HCT116 (cell line): ENCODE measurements at regions not wholly inside any gene's neighbourhood (a gene's known extent, or its start where the extent isn't known, plus 50 kb on each side); places are given as distances from the start of the nearest gene placed in this dataset.

Source experiments
- ATAC-seq: fragments of 200-7000 bp; cut with Tn5 transposase; 2 replicates; pipeline ENCODE4 v1.9.1; 2020; ENCODE audit warnings: mild to moderate bottlenecking, moderate library complexity
- BruUV-seq: library from RNA; stranded (reverse); fragments of 400-500 nt; replicated peaks from 2 replicates; lab custom pipeline; 2021; lab: Mats Ljungman, UMichigan
- CTCF ChIA-PET: fragments of 300-600 bp; sonication (Branson Sonifier 250); formaldehyde crosslinking; loops from one replicate; lab custom pipeline; 2021; ENCODE audit warnings: antibody characterized with exemption; lab: Charles Lee
- POLR2A ChIA-PET: fragments of 300-600, 350-600 bp; sonication (Branson Sonifier 250); formaldehyde crosslinking; loops from one replicate; lab custom pipeline; 2021; ENCODE audit warnings: antibody characterized with exemption; lab: Charles Lee
- RAD21 ChIA-PET, 2 experiments: fragments of 300-600 bp; sonication (Branson Sonifier 250); formaldehyde crosslinking; loops; one replicate each; lab custom pipeline; 2023; ENCODE audit warnings: low total read pairs in 2 of 2; ENCODE audit not compliant: uncharacterized antibody in 2 of 2, unreplicated experiment in 2 of 2, low non-redundant PET in 1 of 2; lab: Charles Lee
- DNase-seq: peaks from one replicate; pipeline ENCODE4 v3.0.0-alpha.2; 2010; ENCODE audit warnings: low read depth, low spot score
- H2AFZ ChIP-seq: fragments of 200-600 bp; shearing (Covaris generic), sonication (generic); 2 replicates; pipeline ENCODE4 v1.6.1; 2017; ENCODE audit warnings: low read depth, mixed run types, mixed read lengths, antibody characterized with exemption, low read length; ENCODE audit not compliant: poor library complexity, severe bottlenecking
- H3K27ac ChIP-seq: 2 replicates; pipeline ENCODE4 v1.5.1; 2012; ENCODE audit warnings: low read depth, low read length
- H3K27me3 ChIP-seq: fragments of 200-600 bp; sonication (generic); 2 replicates; pipeline ENCODE4 v1.6.1; 2016; ENCODE audit warnings: mixed run types, low read length, mixed read lengths; ENCODE audit not compliant: insufficient read depth
- H3K36me3 ChIP-seq, 2 experiments: fragments of 200-500 bp in 1 of 2; fragments of 200-600 bp in 1 of 2; sonication (Bioruptor generic) in 1 of 2; sonication (generic) in 1 of 2; 2 replicates each; pipeline versions ENCODE4 v1.5.1 to v1.6.1; 2014 to 2016; ENCODE audit warnings: low read length in 2 of 2, inconsistent platforms in 1 of 2, mixed read lengths in 1 of 2, mixed run types in 1 of 2; ENCODE audit not compliant: insufficient read depth in 2 of 2, control insufficient read depth in 1 of 2
- H3K4me1 ChIP-seq, 2 experiments: fragments of 200-600 bp in 1 of 2; sonication (generic) in 1 of 2; 2 replicates each; pipeline versions ENCODE4 v1.5.1 to v1.6.1; 2012 to 2017; ENCODE audit warnings: low read length in 2 of 2, inconsistent platforms in 1 of 2, mild to moderate bottlenecking in 1 of 2, mixed read lengths in 1 of 2, mixed run types in 1 of 2, moderate library complexity in 1 of 2; ENCODE audit not compliant: insufficient read depth in 2 of 2, control insufficient read depth in 1 of 2
- H3K4me2 ChIP-seq: fragments of 200-600 bp; sonication (generic); 2 replicates; pipeline ENCODE4 v1.6.1; 2017; ENCODE audit warnings: mixed run types, low read length, mixed read lengths
- H3K4me3 ChIP-seq, 2 experiments: fragments of 200-600 bp in 1 of 2; sonication (generic) in 1 of 2; replicated peaks in 1 of 2; 2 replicates each; pipeline ENCODE4 v1.5.1; 2011 to 2016; ENCODE audit warnings: low read length in 2 of 2, control low read depth in 1 of 2, low read depth in 1 of 2, mild to moderate bottlenecking in 1 of 2, mixed read lengths in 1 of 2, mixed run types in 1 of 2
- H3K79me2 ChIP-seq: fragments of 200-600 bp; sonication (generic); 2 replicates; pipeline ENCODE4 v1.6.1; 2017; ENCODE audit warnings: mild to moderate bottlenecking, mixed run types, low read length, moderate library complexity, mixed read lengths; ENCODE audit not compliant: insufficient read depth
- H3K9ac ChIP-seq: fragments of 200-600 bp; sonication (generic); 2 replicates; pipeline ENCODE4 v1.6.1; 2016; ENCODE audit warnings: low read length, mixed read lengths
- H3K9me2 ChIP-seq: fragments of 200-600 bp; sonication (generic), shearing (Covaris generic); 2 replicates; pipeline ENCODE4 v1.6.1; 2017; ENCODE audit warnings: mixed run types, mild to moderate bottlenecking, moderate library complexity; ENCODE audit not compliant: insufficient read depth
- H3K9me3 ChIP-seq, 2 experiments: fragments of 200-500 bp in 1 of 2; fragments of 200-600 bp in 1 of 2; sonication (Bioruptor generic) in 1 of 2; sonication (generic) in 1 of 2; 2 replicates each; pipeline ENCODE4 v1.6.1; 2014 to 2017; ENCODE audit warnings: low read length in 2 of 2, mixed read lengths in 2 of 2, inconsistent platforms in 1 of 2, low read depth in 1 of 2, mild to moderate bottlenecking in 1 of 2, mixed run types in 1 of 2, moderate library complexity in 1 of 2; ENCODE audit not compliant: control insufficient read depth in 1 of 2, insufficient read depth in 1 of 2
- H4K20me1 ChIP-seq: fragments of 200-600 bp; sonication (generic), shearing (Covaris generic); 2 replicates; pipeline ENCODE4 v1.6.1; 2017; ENCODE audit warnings: mixed run types, mild to moderate bottlenecking, moderate library complexity; ENCODE audit not compliant: insufficient read depth
- CBX3 ChIP-seq: IDR thresholded peaks from 2 replicates; pipeline ENCODE4 v1.6.1; 2012; ENCODE audit warnings: low read depth
- EGR1 ChIP-seq: IDR thresholded peaks from 2 replicates; pipeline ENCODE4 v1.6.1; 2012; ENCODE audit warnings: low read depth
- EZH2 ChIP-seq: fragments of 200-600 bp; sonication (generic); IDR thresholded peaks from 2 replicates; pipeline ENCODE4 v1.6.1; 2017; ENCODE audit warnings: antibody characterized with exemption, mixed run types
- JUND ChIP-seq: IDR thresholded peaks from 2 replicates; pipeline ENCODE4 v1.6.1; 2012
- POLR2AphosphoS5 ChIP-seq: IDR thresholded peaks from 2 replicates; pipeline ENCODE4 v1.6.1; 2011; ENCODE audit warnings: mild to moderate bottlenecking, low read depth, low read length, moderate library complexity
- RAD21 ChIP-seq: IDR thresholded peaks from 2 replicates; pipeline ENCODE4 v1.6.1; 2012; ENCODE audit warnings: low read depth, mild to moderate bottlenecking
- REST ChIP-seq: IDR thresholded peaks from 2 replicates; pipeline ENCODE4 v1.6.1; 2012; ENCODE audit warnings: low read depth
- SIN3A ChIP-seq: IDR thresholded peaks from 2 replicates; pipeline ENCODE4 v1.6.1; 2012; ENCODE audit warnings: low read depth
- SP1 ChIP-seq: IDR thresholded peaks from 2 replicates; pipeline ENCODE4 v1.6.1; 2012; ENCODE audit warnings: low read depth
- SRF ChIP-seq: IDR thresholded peaks from 2 replicates; pipeline ENCODE4 v1.6.1; 2012; ENCODE audit warnings: low read depth
- TCF7L2 ChIP-seq: IDR thresholded peaks from 2 replicates; pipeline ENCODE4 v1.7.0; 2011; ENCODE audit warnings: borderline replicate concordance, inconsistent platforms; ENCODE audit not compliant: insufficient read depth, insufficient read length; ENCODE audit errors: extremely low read depth
- YY1 ChIP-seq: IDR thresholded peaks from 2 replicates; pipeline ENCODE4 v1.6.1; 2011; ENCODE audit warnings: low read length, low read depth, moderate library complexity, mild to moderate bottlenecking; ENCODE audit not compliant: insufficient replicate concordance; ENCODE audit errors: extremely low read depth
- ZFX ChIP-seq: fragments of 450-650 bp; IDR thresholded peaks from 2 replicates; pipeline ENCODE4 v1.6.1; 2017
- ZNF274 ChIP-seq: fragments of 200-500 bp; sonication (Bioruptor generic); IDR thresholded peaks from 2 replicates; pipeline ENCODE4 v1.6.1; 2014; ENCODE audit warnings: mild to moderate bottlenecking, low read depth, low read length, inconsistent platforms
- intact Hi-C: fragments of 100-400 bp; cut with micrococcal nuclease; formaldehyde crosslinking; loops from 2 replicates; pipeline ENCODE4 v1.10.0; 2022
- TF ChIP-seq, protein P1 (sequence below): IDR thresholded peaks from 2 replicates; pipeline ENCODE4 v1.6.1; 2012
- TF ChIP-seq, protein P2 (sequence below): IDR thresholded peaks from 2 replicates; pipeline ENCODE4 v1.6.1; 2011; ENCODE audit warnings: mild to moderate bottlenecking, low read length, moderate library complexity; ENCODE audit not compliant: insufficient replicate concordance; ENCODE audit errors: extremely low read depth
- TF ChIP-seq, protein P3 (sequence below), 3 experiments: fragments of 200-600 bp in 1 of 3; sonication (generic) in 1 of 3; IDR thresholded peaks in 2 of 3; conservative IDR thresholded peaks in 1 of 3; 2 replicates each; pipeline ENCODE4 v1.5.1; 2012 to 2017; ENCODE audit warnings: low read depth in 2 of 3, low read length in 2 of 3, antibody characterized with exemption in 1 of 3, borderline replicate concordance in 1 of 3, control low read depth in 1 of 3, mild to moderate bottlenecking in 1 of 3, mixed read lengths in 1 of 3, mixed run types in 1 of 3, moderate library complexity in 1 of 3; ENCODE audit not compliant: insufficient read depth in 1 of 3

- H3K79me2 ChIP-seq: no peaks in the 10 kb centered on the region
- H2AFZ ChIP-seq: no peak overlapping the region
- no peaks in the 10 kb centered on the region for H4K20me1 ChIP-seq
- POLR2A ChIA-PET: no interaction called here
- H3K27me3 ChIP-seq: no peaks in the 10 kb centered on the region
- TF ChIP-seq REST (no peak), SIN3A (no peak), YY1 (no peak), EGR1 (no peak), SP1 (no peak), POLR2AphosphoS5 (no peak), CBX3 (no peak), EZH2 (no peak), ZNF274 (no peak), ZFX (no peak), TCF7L2 (no peak), JUND (no peak), RAD21 (no peak), SRF (no peak)
- TF ChIP-seq, protein P1, sequence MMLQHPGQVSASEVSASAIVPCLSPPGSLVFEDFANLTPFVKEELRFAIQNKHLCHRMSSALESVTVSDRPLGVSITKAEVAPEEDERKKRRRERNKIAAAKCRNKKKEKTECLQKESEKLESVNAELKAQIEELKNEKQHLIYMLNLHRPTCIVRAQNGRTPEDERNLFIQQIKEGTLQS: no peak
- TF ChIP-seq, protein P2, sequence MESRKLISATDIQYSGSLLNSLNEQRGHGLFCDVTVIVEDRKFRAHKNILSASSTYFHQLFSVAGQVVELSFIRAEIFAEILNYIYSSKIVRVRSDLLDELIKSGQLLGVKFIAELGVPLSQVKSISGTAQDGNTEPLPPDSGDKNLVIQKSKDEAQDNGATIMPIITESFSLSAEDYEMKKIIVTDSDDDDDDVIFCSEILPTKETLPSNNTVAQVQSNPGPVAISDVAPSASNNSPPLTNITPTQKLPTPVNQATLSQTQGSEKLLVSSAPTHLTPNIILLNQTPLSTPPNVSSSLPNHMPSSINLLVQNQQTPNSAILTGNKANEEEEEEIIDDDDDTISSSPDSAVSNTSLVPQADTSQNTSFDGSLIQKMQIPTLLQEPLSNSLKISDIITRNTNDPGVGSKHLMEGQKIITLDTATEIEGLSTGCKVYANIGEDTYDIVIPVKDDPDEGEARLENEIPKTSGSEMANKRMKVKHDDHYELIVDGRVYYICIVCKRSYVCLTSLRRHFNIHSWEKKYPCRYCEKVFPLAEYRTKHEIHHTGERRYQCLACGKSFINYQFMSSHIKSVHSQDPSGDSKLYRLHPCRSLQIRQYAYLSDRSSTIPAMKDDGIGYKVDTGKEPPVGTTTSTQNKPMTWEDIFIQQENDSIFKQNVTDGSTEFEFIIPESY: no peak
- TF ChIP-seq, protein P3, sequence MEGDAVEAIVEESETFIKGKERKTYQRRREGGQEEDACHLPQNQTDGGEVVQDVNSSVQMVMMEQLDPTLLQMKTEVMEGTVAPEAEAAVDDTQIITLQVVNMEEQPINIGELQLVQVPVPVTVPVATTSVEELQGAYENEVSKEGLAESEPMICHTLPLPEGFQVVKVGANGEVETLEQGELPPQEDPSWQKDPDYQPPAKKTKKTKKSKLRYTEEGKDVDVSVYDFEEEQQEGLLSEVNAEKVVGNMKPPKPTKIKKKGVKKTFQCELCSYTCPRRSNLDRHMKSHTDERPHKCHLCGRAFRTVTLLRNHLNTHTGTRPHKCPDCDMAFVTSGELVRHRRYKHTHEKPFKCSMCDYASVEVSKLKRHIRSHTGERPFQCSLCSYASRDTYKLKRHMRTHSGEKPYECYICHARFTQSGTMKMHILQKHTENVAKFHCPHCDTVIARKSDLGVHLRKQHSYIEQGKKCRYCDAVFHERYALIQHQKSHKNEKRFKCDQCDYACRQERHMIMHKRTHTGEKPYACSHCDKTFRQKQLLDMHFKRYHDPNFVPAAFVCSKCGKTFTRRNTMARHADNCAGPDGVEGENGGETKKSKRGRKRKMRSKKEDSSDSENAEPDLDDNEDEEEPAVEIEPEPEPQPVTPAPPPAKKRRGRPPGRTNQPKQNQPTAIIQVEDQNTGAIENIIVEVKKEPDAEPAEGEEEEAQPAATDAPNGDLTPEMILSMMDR (IDR thresholded peaks at IDR 0.05 in 2 of 3, conservative IDR thresholded peaks at IDR 0.05 in 1 of 3; ENCODE audit: borderline replicate concordance in 1 of 3, insufficient read depth in 1 of 3, low read depth in 2 of 3, low read length in 2 of 3): no peak
- CTCF ChIA-PET: no interaction called here
- BruUV-seq: no TSS peak
- intact Hi-C loops: no loop called here
- H3K36me3 ChIP-seq: no peaks in the 10 kb centered on the region
- H3K4me3 ChIP-seq: no peak overlapping the region
- H3K9me3 ChIP-seq: no peaks in the 10 kb centered on the region
- H3K27ac ChIP-seq: no peak overlapping the region
- H3K9ac ChIP-seq: no peak overlapping the region
- H3K9me2 ChIP-seq: no peaks in the 10 kb centered on the region
- DNase-seq (no peak), ATAC-seq (no peak)
- H3K4me1 ChIP-seq: no peaks in the 10 kb centered on the region
- H3K4me2 ChIP-seq: no peak overlapping the region
- RAD21 ChIA-PET: no interaction called here
Measured at GRCh38 chr10:123367195-123367594, 213.0 kb downstream of the BUB3 start.
